HG03439 (cell line): ENCODE measurements at regions not wholly inside any gene's neighbourhood (a gene's known extent, or its start where the extent isn't known, plus 50 kb on each side); places are given as distances from the start of the nearest gene placed in this dataset.
"Not testable (repeated sequence)": the region's sequence is repeated elsewhere in the genome, so short reads cannot be mapped to it uniquely, and the experiment has no call there.

Source experiments
- ATAC-seq: cut with Tn5 transposase; IDR thresholded peaks from one replicate; pipeline ENCODE4 v1.9.1; 2021; ENCODE audit warnings: mild to moderate bottlenecking, moderate library complexity; ENCODE audit not compliant: unreplicated experiment

DNA sequence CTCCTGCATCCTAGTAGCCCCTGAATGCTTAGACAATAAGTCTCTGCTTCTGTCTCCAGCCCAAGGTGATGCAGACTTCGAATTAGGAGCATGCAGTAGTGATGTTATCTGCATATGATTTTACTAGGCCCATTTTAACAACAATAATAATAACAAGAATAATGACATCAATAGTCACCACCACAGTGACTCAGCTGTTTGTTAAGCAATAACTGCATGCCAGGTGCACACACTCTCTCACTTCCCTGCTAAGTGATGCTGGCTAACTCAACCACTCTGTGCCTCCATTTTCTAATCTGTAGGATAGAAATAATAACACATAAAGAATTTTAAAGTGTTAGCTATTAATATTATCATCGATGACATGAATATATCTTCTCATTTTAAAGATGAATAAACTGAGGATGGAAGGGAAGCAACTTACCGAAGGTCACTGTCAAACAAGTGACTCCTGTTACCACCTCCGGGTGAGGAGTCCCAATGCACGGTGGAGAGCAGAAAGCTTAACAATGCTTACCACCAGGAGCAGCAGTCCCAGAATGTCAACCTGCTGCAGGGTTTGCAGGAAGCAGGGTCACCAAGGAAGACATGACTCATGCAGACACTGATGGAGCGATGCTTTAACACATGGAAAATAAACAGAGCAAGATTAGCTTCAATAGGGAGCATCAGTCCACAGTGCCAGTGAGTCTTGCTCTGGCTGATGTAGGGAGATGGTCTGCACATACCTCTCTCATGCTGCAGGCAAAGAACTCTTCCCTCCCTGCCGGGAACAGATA lies 290.2 kb downstream of the SPATA17 start:
- ATAC-seq, result no peak

DNA sequence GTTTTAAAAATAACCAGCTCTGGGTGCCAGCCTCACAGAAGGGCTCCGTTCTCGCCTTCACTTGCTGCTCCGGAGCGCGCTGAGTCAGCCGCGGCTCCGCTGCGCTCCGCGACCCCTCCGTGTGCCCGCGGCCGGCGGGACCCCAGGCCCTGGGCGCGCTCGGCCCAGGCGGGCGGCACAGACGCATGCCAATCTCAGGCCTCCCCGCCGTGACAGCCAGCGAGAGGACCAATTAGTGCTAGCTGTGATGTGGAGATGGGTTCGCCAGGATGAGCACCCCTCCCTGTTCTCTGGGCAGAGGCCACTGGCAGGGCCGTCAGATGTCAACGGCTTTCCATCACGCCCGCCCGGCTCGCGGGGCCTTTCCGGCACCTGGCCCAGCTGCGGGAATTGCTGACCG lies 293.8 kb downstream of the SPATA17 start:
- ATAC-seq, result no peak

DNA sequence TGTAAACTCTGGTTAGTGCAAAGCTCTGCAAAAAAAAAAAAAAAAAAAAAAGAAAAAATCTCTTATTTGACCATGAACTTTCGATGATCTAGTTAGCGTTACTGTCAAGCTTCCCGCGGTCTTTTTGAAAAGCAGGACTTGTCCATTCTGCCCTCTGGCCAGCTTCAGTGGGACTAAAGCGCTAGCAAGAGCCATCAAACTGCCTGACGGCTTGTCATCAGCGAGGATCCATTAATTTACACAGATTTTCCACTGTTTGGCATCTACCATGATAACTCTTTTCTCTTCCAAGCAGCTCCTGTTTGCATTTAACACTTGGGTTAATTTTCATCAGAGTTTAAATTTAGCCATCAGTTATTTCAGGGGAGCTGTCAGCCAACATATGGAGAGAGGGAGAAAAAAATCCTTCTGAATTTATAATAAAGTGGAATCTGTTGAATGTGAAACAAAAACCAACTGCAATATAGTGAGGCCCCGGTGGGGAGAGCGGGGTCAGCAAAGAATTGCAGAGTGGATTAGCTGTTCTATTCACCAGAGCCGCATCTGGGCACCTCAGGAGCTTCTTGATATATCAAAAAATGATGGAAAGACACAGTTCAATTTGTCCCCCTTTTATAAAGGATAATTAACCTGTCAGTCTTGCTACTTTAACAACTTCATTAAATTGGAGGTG lies 298.2 kb downstream of the SPATA17 start:
- ATAC-seq, result no peak

DNA sequence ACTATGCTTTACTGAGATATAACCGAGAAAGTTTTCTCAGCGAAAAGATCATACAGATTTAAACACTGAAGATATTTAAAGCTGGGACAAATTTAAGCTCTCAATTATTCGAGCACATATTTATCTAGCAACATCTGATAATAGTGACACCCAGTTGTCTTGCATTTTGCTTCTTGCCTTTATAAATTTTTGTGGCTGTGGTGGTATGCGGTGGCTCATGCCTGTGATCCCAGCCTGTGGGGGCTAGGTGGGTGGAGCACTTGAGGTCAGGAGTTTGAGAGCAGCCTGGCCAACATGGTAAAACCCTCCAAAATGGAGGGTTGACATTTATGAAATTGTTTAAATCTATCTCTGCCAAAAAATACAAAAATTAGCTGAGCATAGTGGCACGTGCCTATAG lies 312.2 kb downstream of the SPATA17 start:
- no peak for ATAC-seq

DNA sequence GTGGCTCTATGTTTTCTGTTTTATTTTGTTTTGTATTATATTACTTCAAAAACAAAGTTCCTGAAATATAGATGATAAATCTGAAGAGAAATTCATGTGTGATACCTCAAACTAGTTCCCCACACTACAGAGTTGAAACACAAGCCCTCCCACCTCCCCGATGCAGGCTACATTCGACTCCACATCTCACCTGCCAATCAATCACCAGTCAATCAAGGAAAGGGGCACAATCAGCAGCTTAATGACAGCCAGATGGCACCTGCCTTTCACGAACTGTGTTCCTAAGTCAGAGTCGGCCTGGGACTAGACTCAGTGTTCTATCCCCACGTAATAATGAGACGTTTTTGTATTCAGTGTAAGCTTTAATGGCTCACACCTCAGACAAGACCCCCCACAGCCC lies 313.4 kb downstream of the SPATA17 start:
- ATAC-seq, result no peak

DNA sequence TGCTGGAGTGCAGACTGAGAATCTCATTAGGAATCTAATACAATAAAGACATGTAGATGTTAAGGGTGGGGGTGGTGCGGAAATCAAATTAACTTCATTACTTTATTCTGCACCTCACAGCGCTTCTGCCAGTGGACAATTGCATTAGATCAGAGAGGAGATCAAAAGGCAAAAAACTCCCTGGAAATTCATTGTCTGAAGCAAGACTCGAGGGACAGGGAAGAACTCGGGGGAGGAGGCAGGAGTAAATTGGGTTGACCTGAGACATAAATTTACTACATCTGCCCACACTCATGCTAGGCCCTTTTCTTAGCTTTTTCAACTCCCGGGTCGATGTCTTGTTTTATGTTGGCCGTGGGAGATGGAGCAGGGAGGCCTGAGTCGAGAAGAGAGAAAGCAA lies 315.4 kb downstream of the SPATA17 start:
- no peak for ATAC-seq

DNA sequence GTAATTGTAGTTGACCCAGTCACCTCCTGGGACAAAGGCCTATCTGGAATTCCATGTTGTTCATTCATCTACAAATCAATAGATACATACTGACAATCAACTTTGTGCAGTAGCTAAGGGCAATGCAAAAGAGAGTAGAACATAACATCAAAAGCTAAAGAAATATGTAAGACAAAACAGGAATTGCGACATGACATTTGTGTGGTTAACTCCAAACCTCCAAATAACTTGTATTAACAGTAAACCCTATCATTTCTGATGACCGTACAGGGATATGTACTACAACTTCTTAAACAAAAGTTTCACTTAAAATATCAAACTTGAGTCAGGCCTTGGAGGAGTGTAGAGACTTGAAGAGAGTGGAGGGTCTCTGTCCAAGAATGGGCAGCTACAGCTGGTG lies 317.6 kb downstream of the SPATA17 start:
- ATAC-seq, result no peak

DNA sequence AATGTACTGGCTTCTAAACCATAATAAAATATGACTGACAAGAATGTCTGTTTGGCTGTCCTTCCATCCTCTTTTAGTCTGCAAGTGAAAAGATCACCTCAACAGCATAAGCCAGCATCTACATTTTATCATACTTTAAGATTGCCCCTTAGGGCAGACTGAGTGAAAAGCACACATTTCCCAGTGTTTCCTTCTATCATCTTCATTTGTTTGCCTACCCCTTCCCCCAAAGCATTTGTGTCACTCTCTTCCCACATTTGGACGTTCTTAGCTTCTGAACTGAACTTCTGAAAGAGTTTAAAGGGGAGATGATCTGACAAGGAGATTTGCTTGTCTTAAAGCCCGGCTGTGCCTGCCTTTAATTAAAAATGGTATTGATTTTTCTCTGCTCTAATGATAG lies 322.2 kb downstream of the SPATA17 start:
- no peak for ATAC-seq

DNA sequence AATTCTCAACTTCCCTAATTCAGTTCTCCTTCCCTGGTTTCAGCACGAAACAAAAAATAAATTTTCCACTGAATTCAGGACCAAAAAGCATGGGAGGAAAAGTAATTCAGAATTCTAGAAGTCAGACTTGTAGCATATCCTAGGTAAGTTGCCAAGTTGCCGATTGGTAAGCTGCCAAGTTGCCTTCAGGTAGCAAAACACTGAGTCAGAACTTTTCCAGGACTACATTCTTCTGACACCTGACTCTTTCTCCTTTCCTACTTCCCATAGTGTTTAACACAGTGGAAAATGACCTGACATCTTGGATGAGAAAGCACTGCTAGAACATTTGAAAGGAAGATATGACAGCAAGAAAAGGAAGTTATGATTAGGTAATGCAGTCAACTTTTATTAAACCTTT lies 322.8 kb downstream of the SPATA17 start:
- ATAC-seq, result no peak

DNA sequence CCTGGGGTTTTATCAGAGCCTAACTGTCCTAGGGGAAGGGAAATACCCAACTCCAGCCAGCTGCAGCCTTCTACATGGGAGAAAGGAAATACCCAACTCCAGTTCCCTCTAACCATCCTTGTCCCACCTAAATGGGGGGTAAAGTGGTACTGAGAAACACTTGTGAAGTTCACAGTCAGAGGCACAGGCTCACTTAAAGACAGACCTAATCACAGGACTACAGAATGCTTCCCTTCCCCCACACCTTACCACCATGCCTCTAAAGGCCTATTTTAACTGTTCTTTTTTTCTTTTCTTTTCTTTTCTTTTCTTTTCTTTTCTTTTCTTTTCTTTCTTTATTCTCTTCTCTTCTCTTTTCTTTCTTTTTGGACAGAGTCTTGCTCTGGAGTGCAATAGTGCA lies 324.6 kb downstream of the SPATA17 start:
- ATAC-seq, result no peak

DNA sequence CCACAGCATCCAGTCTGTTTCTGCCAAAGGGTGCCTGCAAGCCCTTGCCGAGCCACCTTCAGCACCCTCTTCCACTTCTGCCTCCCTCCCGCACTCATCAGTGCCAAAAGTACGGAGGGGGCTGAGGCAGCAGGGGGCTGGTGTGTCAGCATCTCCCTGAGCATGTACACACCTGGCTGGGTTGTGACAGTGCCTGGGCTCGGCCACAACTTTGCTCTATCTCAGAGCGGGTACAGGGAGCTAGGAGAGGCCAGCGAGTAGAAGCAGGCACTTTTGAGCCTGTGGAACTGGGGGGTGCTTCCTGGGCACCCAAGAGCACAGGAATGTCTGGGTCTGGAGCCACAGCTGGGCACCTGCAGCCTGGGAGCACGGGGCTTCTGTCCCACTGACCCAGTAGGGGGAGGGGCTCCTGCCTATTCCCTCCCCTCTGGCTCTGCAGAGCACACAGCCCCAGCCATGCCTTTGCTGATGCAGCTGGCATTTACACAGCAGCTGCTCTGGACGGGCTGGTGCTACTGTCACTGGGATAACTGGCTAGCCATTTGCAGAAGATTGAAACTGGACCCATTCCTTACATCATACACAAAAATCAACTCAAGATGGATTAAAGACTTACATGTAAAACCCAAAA lies 319.8 kb upstream of the RRP15 start:
- no peak for ATAC-seq

DNA sequence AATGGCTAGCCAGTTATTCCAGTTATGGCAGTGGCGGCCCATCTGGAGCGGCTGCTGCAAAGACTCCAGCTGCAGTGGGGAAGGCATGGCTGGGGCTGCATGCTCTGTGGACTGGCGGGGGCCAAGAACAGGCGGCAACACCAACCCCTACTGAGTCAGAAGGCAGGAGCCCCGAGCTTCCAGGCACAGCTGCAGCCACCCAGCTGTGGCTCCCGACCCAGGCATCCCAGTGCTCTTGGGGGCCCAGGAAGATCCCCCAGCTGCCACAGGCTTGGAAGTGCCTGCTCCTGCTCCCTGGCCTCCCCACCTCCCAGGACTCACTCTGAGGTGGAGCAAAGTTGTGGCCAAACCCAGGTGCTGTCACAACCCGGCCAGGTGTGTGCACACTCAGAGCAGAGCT lies 317.0 kb upstream of the RRP15 start:
- no peak for ATAC-seq

DNA sequence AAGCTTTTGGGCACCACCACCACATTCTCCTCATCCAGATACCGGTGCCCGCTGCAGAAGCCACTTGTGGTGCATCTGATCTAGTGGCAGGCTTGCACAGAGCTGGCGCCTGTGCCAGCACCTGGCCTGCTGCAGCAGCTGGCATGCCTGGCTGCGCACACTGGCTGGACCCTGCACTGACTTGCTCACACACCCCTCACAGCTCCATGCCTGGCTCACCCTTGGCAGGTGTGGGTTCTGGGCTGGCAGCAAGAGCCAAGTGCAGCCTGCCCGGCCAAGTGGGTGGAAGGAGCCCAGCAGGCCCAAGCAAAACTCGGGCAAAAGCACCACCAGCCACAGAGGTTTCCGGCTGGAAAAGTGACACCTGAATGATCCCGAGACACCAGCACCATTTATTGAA lies 315.7 kb upstream of the RRP15 start:
- ATAC-seq, result no peak

DNA sequence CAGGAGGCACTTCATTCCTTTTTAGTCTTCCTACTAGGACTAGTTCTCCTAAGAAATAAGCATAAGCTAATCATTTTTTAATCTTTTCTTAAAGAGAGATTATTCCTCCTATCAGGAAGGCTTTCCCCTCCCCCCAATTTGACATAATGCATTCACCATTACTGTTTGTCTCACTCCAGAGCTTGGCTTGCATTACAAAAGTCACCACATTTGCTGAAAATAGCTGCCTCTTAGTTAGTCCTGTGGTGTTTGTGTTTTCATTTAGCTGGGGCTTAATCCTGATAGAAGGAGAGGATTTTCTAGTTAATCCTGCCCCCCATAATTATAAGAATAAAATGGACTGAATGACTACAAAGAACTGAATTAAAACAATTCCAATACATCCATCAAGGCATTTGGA lies 307.1 kb upstream of the RRP15 start:
- ATAC-seq, result no peak

DNA sequence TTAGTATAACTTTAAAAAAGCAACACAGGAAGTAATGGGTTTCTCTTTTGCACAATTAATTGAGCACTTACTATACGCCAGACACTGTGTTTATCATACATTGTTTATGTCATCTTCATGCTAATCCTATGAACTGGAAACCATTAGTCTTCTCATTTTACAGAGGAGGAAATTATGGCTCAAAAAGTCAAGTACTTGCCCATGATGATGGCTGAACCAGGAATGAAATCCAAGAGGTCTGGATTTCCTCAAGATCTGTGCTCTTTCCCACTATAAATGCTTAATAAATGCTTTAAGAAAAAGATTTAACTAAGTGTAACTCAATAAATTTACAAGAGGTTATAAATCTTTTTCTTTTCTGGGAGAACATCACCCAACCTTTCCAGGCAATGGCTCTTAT lies 303.7 kb upstream of the RRP15 start:
- ATAC-seq, result no peak

DNA sequence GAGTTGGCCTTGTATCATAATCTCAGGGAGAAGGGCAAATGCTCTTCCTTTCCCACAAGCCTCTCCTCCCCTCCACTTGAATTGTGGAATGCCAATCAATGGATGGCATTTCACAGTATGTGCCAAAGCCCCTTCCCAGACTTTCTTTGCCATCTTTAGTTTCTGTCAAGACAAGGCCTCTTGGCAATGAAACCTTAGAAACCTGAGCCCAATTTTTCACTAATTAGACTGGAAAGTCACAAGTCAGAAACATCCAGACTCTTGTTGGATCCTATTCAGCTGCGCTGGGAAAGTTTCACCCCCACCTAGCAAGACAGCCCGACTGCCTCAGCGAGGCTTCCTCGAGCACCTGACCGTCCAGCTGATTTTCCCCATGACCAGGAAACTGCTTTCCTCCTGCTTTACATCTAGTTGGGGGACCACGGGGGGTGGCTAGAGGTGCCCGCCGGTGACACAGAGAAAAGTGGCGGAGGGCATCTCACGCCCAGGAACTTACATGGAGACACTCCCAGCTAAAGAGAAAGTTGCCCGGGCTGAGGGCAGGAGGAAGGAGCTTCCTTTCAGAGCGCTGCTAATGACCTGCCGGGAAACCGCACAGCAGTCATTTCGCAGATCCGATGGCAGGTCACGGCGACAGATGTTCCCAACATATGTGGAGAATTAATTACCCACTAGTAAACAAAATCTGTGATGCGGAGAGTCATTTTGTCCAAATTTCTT lies 302.6 kb upstream of the RRP15 start:
- no peak for ATAC-seq

DNA sequence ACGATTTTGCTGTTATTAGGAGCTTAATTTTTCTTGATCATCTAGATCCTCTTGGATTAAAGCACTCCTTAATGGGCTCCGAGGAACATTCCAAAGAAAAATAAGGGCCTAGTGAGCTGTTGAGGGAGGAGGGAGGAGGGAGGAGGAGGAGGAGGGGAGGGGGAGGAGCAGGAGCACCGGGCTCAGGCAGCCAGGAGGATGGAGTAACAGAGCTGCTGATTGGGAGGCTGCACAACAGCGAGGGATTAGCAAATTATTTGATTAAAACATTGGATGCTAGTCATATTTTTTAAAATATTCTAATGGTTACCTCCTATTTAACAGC lies 302.1 kb upstream of the RRP15 start:
- no peak for ATAC-seq

DNA sequence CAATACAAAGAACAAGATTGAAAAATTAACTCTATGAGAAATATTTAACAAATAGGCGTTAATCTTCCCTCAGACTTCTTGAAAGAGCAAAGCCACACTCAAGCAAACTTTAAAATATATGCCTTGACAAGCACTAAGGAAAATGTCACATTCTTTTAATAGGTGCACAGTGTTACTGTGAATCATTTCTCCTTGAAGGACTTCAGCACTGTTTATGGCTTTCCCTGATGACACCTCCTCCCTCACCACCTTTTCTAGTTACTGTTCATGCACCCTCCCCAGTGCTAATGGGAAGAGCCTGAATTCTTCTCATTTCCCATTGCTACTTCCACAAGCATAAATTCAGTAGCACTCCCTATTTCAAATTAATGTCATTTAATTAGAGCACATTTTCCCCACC lies 299.5 kb upstream of the RRP15 start:
- ATAC-seq, result no peak

DNA sequence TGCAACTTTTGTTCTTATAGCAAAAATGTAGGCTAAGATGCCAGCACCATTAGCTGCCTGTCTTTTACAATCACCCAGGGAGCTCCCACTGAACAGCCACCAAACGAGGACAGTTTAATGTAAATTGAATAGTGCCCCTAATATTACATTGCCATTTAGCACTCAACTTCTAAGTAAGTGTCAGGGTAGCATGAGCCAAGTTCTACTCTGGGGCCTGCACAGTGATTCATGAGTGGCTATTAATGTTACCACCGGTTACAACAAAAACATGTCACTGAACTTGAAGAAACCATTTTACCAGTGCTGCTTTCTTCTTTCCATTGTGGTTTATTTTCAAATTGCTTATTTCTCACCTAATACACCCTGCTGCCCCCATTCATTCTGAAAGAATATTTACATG lies 295.6 kb upstream of the RRP15 start:
- ATAC-seq, result no peak

DNA sequence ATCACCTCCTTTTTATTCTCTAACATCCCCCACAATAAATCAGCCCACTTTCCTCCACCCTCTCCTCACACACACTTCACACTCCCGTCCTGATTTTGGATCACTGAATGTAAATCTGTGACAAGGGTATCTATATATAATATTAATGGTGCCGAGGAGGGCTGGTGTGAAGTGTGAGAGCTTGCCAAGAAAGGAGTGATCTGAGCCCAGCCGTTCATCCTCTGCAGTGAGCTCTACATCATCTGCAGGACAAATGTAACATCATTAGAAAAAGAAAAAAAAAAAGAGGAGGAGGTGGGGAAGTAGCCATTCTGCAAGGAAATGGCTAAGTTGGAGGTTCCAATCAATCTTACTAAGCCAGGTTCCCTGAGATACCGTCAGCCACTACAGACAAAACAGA lies 291.7 kb upstream of the RRP15 start:
- no peak for ATAC-seq

DNA sequence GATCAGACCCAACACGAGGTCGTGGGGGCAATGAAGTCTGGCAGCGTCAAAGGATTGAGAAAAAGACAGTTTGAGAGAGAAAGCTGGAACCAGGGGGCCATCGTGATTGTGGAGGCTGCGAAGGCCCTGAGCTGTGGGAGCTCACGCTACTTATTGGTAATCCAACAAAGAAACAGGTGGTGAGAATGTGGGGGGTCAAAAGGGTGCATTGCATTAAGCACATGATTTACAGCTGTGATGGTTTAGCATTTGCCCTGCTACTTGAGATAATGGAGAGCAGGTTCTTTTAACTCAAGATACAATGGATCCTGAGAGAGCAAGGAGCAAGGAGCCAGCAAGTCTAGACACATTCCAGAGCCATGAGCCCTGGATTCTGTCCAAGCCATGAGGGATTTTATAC lies 276.8 kb upstream of the RRP15 start:
- ATAC-seq, result not testable (repeated sequence)

DNA sequence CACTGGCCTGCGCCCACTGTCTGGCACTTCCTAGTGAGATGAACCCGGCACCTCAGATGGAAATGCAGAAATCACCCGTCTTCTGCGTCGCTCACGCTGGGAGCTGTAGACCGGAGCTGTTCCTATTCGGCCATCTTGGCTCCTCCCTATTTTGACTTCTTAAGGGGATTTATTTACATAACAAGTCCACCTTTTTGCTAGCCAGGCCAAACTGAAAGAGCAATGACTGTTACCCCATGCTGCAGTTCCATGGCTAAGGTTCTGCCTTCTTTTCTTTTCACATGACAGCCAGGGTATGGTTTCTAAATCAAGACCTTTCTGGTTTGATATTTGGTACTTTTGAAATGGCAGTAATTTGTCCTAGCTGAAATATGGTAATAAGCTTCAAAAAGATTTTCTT lies 270.0 kb upstream of the RRP15 start:
- not testable (repeated sequence) for ATAC-seq
